ENCODE measurements at regions not wholly inside any gene's neighbourhood (a gene's known extent, or its start where the extent isn't known, plus 50 kb on each side); places are given as distances from the start of the nearest gene placed in this dataset.

DNA sequence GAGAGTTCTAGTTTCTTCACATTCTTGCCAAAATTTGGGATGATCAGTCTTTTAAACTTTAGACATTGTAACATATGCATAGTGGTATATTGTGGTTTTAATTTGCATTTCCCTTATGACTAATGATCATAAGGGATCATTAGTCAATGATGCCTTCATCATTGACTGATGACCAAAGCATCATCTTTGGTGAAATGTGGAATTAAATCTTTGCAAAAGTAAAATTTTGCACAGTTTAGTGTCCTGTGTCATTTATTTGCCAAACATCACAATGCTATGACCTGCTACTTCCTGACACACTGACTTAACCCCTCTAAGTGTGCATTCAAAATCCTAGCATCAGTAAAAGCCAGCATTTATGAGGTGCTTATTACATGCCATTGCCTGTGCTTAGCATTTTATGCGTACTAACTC is 58.9 kb upstream of the SLC1A4 start:
- TF ChIP-seq POLR2AphosphoS5 (IDR thresholded peaks at IDR 0.05; ENCODE audit: low read depth, low read length) (no peak), TAF1 (IDR thresholded peaks at IDR 0.05; ENCODE audit: low read depth, low read length) (no peak), POLR2A (IDR thresholded peaks at IDR 0.05; ENCODE audit: low read depth, low read length) (peak; percentile 29; the same call in 1 of the 2 replicates)
